ENCODE measurements at regions not wholly inside any gene's neighbourhood (a gene's known extent, or its start where the extent isn't known, plus 50 kb on each side); places are given as distances from the start of the nearest gene placed in this dataset.
"Not testable (repeated sequence)": the region's sequence is repeated elsewhere in the genome, so short reads cannot be mapped to it uniquely, and the experiment has no call there.

DNA sequence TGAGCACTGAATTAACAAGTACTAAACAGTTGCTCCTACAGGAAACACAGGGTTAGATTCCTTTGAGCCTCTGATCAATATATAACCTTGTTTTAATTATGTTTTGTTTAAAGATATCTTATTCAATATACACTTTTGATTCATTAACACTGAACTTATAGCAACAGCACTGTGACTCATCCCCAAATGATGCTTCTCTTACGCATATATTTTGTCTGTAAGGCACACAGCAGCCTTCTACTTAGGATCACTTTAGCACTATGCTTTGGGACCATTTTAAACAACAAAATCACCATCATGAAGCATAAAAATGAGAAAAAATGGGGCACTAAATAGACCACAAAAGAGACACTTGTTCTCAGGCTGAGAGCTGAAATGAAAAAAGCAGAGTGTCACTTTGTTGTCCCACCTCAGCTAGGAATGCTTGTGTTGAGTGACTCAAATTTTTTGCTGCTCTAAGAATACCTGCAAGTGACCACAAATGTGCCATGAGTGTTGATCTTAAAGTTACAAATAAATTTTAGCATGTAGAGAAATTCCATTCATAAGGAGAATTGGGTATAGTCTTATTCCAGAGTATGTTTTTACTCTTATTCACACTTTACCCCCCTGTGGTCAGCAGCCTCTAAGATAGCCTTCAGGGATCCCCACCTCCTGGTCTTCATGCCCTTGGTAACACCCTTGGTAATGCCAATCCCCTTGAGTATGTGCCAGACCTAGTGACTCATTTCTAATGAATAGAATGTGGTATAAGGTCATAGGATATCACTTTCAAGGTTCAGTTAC, 252.7 kb upstream of the IL12B start:
- peaks cover 0 to 8% (median 5%) of the 10 kb centered on the region in 8 donors for H3K9me3 ChIP-seq
- H3K4me1 ChIP-seq: no peaks in the 10 kb centered on the region
- H3K36me3 ChIP-seq: no peaks in the 10 kb centered on the region
- 88 to 96% (median 91%) methylated on average over 1 of the region's 1 CpG for WGBS, 5 donors
- intact Hi-C loops (cut with DNase I; ENCODE audit: low total_unique reads): no loop called here
- no peaks in the 10 kb centered on the region for H3K27me3 ChIP-seq (replicated peaks in 1 of 7)
- TF ChIP-seq, protein P1, sequence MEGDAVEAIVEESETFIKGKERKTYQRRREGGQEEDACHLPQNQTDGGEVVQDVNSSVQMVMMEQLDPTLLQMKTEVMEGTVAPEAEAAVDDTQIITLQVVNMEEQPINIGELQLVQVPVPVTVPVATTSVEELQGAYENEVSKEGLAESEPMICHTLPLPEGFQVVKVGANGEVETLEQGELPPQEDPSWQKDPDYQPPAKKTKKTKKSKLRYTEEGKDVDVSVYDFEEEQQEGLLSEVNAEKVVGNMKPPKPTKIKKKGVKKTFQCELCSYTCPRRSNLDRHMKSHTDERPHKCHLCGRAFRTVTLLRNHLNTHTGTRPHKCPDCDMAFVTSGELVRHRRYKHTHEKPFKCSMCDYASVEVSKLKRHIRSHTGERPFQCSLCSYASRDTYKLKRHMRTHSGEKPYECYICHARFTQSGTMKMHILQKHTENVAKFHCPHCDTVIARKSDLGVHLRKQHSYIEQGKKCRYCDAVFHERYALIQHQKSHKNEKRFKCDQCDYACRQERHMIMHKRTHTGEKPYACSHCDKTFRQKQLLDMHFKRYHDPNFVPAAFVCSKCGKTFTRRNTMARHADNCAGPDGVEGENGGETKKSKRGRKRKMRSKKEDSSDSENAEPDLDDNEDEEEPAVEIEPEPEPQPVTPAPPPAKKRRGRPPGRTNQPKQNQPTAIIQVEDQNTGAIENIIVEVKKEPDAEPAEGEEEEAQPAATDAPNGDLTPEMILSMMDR (IDR thresholded peaks at IDR 0.05 in 8 of 11, conservative IDR thresholded peaks at IDR 0.05 in 3 of 11): no peak
- TF ChIP-seq POLR2AphosphoS5 (IDR thresholded peaks at IDR 0.05): no peak
- TF ChIP-seq POLR2A (IDR thresholded peaks at IDR 0.05): no peak
- no peak for DNase-seq
- no peak overlapping the region for H3K27ac ChIP-seq
- no peak overlapping the region for H3K4me3 ChIP-seq

DNA sequence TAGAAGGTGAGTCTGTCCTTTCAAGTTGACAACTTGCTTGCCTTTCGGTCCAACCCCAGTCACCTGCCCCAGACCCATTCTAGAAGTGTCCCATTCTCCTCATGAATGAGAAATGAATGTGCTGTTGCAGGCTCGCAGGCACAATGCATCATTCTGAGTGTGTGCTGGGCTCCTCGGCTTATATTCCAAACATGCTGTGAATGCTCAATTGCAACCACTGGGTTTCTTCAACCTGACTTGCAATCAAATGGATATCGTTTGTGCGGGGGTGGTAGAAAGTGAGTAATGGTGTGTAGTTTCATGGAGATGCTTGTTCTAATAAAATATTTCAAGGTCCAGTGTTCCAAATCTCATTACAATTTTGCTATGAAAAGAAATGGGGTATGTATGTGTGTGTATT, 256.6 kb upstream of the IL12B start:
- TF ChIP-seq, protein P1 (IDR thresholded peaks at IDR 0.05 in 8 of 11, conservative IDR thresholded peaks at IDR 0.05 in 3 of 11): no peak
- TF ChIP-seq POLR2A (IDR thresholded peaks at IDR 0.05) (no peak), POLR2AphosphoS5 (IDR thresholded peaks at IDR 0.05) (no peak)
- intact Hi-C loops (cut with DNase I; ENCODE audit: low total_unique reads): no loop called here
- no peak overlapping the region for H3K27ac ChIP-seq

DNA sequence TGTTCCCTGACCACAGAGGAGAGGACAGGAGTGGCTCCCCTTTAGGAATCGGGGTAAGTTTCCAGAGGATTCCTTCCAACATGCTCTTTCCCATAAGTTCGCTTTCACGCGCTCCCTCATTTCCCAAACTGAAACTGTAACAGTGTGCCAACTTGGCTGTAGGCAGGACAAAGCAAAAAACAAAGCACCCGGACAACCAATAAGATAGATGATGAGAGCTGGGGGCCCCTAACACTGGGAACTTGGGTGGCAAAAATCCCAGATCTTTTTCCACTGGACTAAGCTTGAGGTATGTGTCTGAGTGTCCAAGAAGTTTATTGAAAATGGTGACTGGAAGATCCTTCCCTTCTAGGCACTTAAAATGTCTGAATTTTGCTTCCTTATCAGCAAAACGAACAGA, 258.7 kb upstream of the IL12B start:
- intact Hi-C loops (cut with DNase I; ENCODE audit: low total_unique reads): no loop called here
- H3K4me3 ChIP-seq: no peak overlapping the region

More for the DNA sequence above, 256.6 kb upstream of the IL12B start:
- H3K4me3 ChIP-seq: no peak overlapping the region
- H3K9me3 ChIP-seq: peaks cover 0 to 8% (median 5%) of the 10 kb centered on the region in 8 donors
- DNase-seq: no peak
- no peaks in the 10 kb centered on the region for H3K4me1 ChIP-seq
- H3K36me3 ChIP-seq: no peaks in the 10 kb centered on the region
- no peaks in the 10 kb centered on the region for H3K27me3 ChIP-seq (replicated peaks in 1 of 7)
- WGBS, 5 donors: 90 to 94% (median 93%) methylated on average over 5 of the region's 5 CpGs

DNA sequence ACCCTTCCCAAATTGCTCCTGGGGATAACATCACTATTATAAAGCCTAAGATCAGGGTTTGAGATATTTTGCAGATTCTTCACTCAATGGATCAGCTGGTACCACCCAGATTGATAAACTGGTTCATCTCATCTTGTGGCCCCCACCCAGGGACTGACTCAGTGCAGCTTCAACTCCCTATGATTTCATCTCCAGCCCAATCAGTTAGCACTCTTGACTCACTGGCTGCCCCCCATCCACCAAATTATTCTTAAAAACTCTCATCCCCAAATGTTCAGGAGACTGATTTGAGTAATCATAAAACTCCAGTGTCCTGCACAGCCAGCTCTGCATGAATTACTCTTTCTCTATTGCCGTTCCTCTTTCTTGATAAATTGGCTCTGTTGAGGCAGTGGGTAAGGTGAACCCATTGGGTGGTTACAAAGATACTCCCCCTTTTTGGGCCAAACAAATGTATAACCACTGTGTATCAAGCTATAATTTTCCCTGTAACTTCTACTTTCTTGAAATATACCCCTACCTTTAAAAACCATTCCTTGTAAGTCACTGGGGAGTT, 263.3 kb upstream of the IL12B start:
- TF ChIP-seq POLR2AphosphoS5 (IDR thresholded peaks at IDR 0.05) (no peak), POLR2A (IDR thresholded peaks at IDR 0.05) (no peak)
- TF ChIP-seq, protein P1 (IDR thresholded peaks at IDR 0.05 in 8 of 11, conservative IDR thresholded peaks at IDR 0.05 in 3 of 11): no peak
- Histone ChIP-seq H3K4me1 (no peaks in the 10 kb centered on the region), H3K4me3 (no peak overlapping the region), H3K36me3 (no peaks in the 10 kb centered on the region), H3K27ac (no peak overlapping the region), H3K9me3 (peaks cover 0 to 17% (median 10%) of the 10 kb centered on the region in 8 donors), H3K27me3 (replicated peaks in 1 of 7) (no peaks in the 10 kb centered on the region)
- no peak for DNase-seq
- intact Hi-C loops (cut with DNase I; ENCODE audit: low total_unique reads): no loop called here
- 50 to 90% (median 57%) methylated on average over 1 of the region's 1 CpG for WGBS, 5 donors

More for the DNA sequence above, 258.7 kb upstream of the IL12B start:
- Histone ChIP-seq H3K4me1 (no peaks in the 10 kb centered on the region), H3K27ac (no peak overlapping the region), H3K36me3 (no peaks in the 10 kb centered on the region), H3K9me3 (no peaks in the 10 kb centered on the region), H3K27me3 (replicated peaks in 1 of 7) (no peaks in the 10 kb centered on the region)
- no peak for TF ChIP-seq POLR2AphosphoS5 (IDR thresholded peaks at IDR 0.05)
- TF ChIP-seq, protein P1 (IDR thresholded peaks at IDR 0.05 in 8 of 11, conservative IDR thresholded peaks at IDR 0.05 in 3 of 11): no peak
- no peak for TF ChIP-seq POLR2A (IDR thresholded peaks at IDR 0.05)
- DNase-seq: no peak
- WGBS, 5 donors: 81 to 95% (median 92%) methylated on average over 6 of the region's 6 CpGs

DNA sequence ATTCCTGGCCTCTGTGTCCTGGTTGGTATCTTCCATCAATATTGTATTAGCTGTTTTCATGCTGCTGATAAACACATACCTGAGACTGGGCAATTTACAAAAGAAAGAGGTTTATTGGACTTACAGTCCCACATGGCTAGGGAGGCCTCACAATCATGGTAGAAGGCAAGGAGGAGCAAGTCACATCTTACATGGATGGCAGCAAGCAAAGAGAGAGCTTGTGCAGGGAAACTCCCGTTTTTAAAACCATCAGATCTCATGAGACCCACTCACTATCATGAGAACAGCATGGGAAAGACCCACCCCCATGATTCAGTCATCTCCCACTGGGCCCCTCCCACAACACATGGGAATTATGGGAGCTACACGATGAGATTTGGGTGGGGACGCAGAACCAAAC, 265.3 kb upstream of the IL12B start:
- peaks cover 0 to 24% (median 14%) of the 10 kb centered on the region in 8 donors for H3K9me3 ChIP-seq
- H3K4me1 ChIP-seq; H3K4me3 ChIP-seq; intact Hi-C loops (cut with DNase I; ENCODE audit: low total_unique reads); DNase-seq; H3K27ac ChIP-seq; H3K36me3 ChIP-seq; H3K27me3 ChIP-seq (replicated peaks in 1 of 7): not testable (repeated sequence)
- 68 to 90% (median 87%) methylated on average over 3 of the region's 3 CpGs for WGBS, 5 donors
